ENCODE measurements at regions not wholly inside any gene's neighbourhood (a gene's known extent, or its start where the extent isn't known, plus 50 kb on each side); places are given as distances from the start of the nearest gene placed in this dataset.
"Not testable (repeated sequence)": the region's sequence is repeated elsewhere in the genome, so short reads cannot be mapped to it uniquely, and the experiment has no call there.

GRCh38 chrX:26631385-26631784, 415.4 kb downstream of the MAGEB5 start:
- H2AFZ ChIP-seq (ENCODE audit: low read depth, low read length) = no peak overlapping the region

GRCh38 chrX:26613956-26614355, 398.0 kb downstream of the MAGEB5 start:
- no peaks in the 10 kb centered on the region for H3K9me3 ChIP-seq (ENCODE audit: low read length)
- no peak overlapping the region for H3K4me3 ChIP-seq (ENCODE audit: low read length)
- H3K27me3 ChIP-seq (ENCODE audit: insufficient read depth, low read length) = no peaks in the 10 kb centered on the region

More at GRCh38 chrX:26631385-26631784, 415.4 kb downstream of the MAGEB5 start:
- Histone ChIP-seq H3K4me1 (ENCODE audit: insufficient read depth, low read length) (no peaks in the 10 kb centered on the region), H3K36me3 (ENCODE audit: insufficient read depth, low read length) (no peaks in the 10 kb centered on the region), H3K9me3 (ENCODE audit: low read length) (no peaks in the 10 kb centered on the region), H3K27me3 (ENCODE audit: insufficient read depth, low read length) (no peaks in the 10 kb centered on the region), H3K4me3 (ENCODE audit: low read length) (no peak overlapping the region)

GRCh38 chrX:26606971-26607370, 391.0 kb downstream of the MAGEB5 start:
- no peaks in the 10 kb centered on the region for H3K36me3 ChIP-seq (ENCODE audit: insufficient read depth, low read length)
- H2AFZ ChIP-seq (ENCODE audit: low read depth, low read length) = no peak overlapping the region
- no peaks in the 10 kb centered on the region for H3K27me3 ChIP-seq (ENCODE audit: insufficient read depth, low read length)
- no peak overlapping the region for H3K4me3 ChIP-seq (ENCODE audit: low read length)
- H3K9me3 ChIP-seq (ENCODE audit: low read length) = no peaks in the 10 kb centered on the region
- no peaks in the 10 kb centered on the region for H3K4me1 ChIP-seq (ENCODE audit: insufficient read depth, low read length)

More at GRCh38 chrX:26613956-26614355, 398.0 kb downstream of the MAGEB5 start:
- no peak overlapping the region for H2AFZ ChIP-seq (ENCODE audit: low read depth, low read length)
- H3K4me1 ChIP-seq (ENCODE audit: insufficient read depth, low read length) = no peaks in the 10 kb centered on the region
- H3K36me3 ChIP-seq (ENCODE audit: insufficient read depth, low read length) = no peaks in the 10 kb centered on the region

GRCh38 chrX:26597981-26598380, 382.0 kb downstream of the MAGEB5 start:
- Histone ChIP-seq H2AFZ (ENCODE audit: low read depth, low read length) (no peak overlapping the region), H3K27me3 (ENCODE audit: insufficient read depth, low read length) (no peaks in the 10 kb centered on the region), H3K36me3 (ENCODE audit: insufficient read depth, low read length) (no peaks in the 10 kb centered on the region), H3K4me1 (ENCODE audit: insufficient read depth, low read length) (no peaks in the 10 kb centered on the region), H3K4me3 (ENCODE audit: low read length) (no peak overlapping the region), H3K9me3 (ENCODE audit: low read length) (no peaks in the 10 kb centered on the region)

GRCh38 chrX:26590849-26591248, 374.9 kb downstream of the MAGEB5 start:
- Histone ChIP-seq H3K36me3 (ENCODE audit: insufficient read depth, low read length) (no peaks in the 10 kb centered on the region), H2AFZ (ENCODE audit: low read depth, low read length) (no peak overlapping the region), H3K4me1 (ENCODE audit: insufficient read depth, low read length) (no peaks in the 10 kb centered on the region), H3K9me3 (ENCODE audit: low read length) (no peaks in the 10 kb centered on the region), H3K27me3 (ENCODE audit: insufficient read depth, low read length) (no peaks in the 10 kb centered on the region), H3K4me3 (ENCODE audit: low read length) (no peak overlapping the region)

GRCh38 chrX:26586570-26586969, 370.6 kb downstream of the MAGEB5 start:
- Histone ChIP-seq H3K4me3 (ENCODE audit: low read length) (no peak overlapping the region), H3K36me3 (ENCODE audit: insufficient read depth, low read length) (no peaks in the 10 kb centered on the region), H3K9me3 (ENCODE audit: low read length) (no peaks in the 10 kb centered on the region), H2AFZ (ENCODE audit: low read depth, low read length) (no peak overlapping the region), H3K27me3 (ENCODE audit: insufficient read depth, low read length) (no peaks in the 10 kb centered on the region), H3K4me1 (ENCODE audit: insufficient read depth, low read length) (no peaks in the 10 kb centered on the region)

- H3K36me3 ChIP-seq (ENCODE audit: insufficient read depth, low read length) = no peaks in the 10 kb centered on the region
- no peaks in the 10 kb centered on the region for H3K4me1 ChIP-seq (ENCODE audit: insufficient read depth, low read length)
Observed at GRCh38 chrX:26581091-26581490, 365.1 kb downstream of the MAGEB5 start.

GRCh38 chrX:26580021-26580420, 364.1 kb downstream of the MAGEB5 start:
- Histone ChIP-seq H3K4me1 (ENCODE audit: insufficient read depth, low read length) (no peaks in the 10 kb centered on the region), H3K27me3 (ENCODE audit: insufficient read depth, low read length) (no peaks in the 10 kb centered on the region), H2AFZ (ENCODE audit: low read depth, low read length) (no peak overlapping the region), H3K4me3 (ENCODE audit: low read length) (no peak overlapping the region), H3K9me3 (ENCODE audit: low read length) (no peaks in the 10 kb centered on the region), H3K36me3 (ENCODE audit: insufficient read depth, low read length) (no peaks in the 10 kb centered on the region)

More at GRCh38 chrX:26581091-26581490, 365.1 kb downstream of the MAGEB5 start:
- no peak overlapping the region for H3K4me3 ChIP-seq (ENCODE audit: low read length)
- H2AFZ ChIP-seq (ENCODE audit: low read depth, low read length) = no peak overlapping the region
- no peaks in the 10 kb centered on the region for H3K27me3 ChIP-seq (ENCODE audit: insufficient read depth, low read length)
- no peaks in the 10 kb centered on the region for H3K9me3 ChIP-seq (ENCODE audit: low read length)

GRCh38 chrX:26574234-26574633, 358.3 kb downstream of the MAGEB5 start:
- H2AFZ ChIP-seq (ENCODE audit: low read depth, low read length) = no peak overlapping the region
- no peaks in the 10 kb centered on the region for H3K4me1 ChIP-seq (ENCODE audit: insufficient read depth, low read length)
- no peaks in the 10 kb centered on the region for H3K27me3 ChIP-seq (ENCODE audit: insufficient read depth, low read length)
- no peaks in the 10 kb centered on the region for H3K9me3 ChIP-seq (ENCODE audit: low read length)
- no peaks in the 10 kb centered on the region for H3K36me3 ChIP-seq (ENCODE audit: insufficient read depth, low read length)
- no peak overlapping the region for H3K4me3 ChIP-seq (ENCODE audit: low read length)

- peaks cover 2% of the 10 kb centered on the region for H3K4me1 ChIP-seq (ENCODE audit: insufficient read depth, low read length)
- H2AFZ ChIP-seq (ENCODE audit: low read depth, low read length) = no peak overlapping the region
- H3K36me3 ChIP-seq (ENCODE audit: insufficient read depth, low read length) = no peaks in the 10 kb centered on the region
- H3K9me3 ChIP-seq (ENCODE audit: low read length) = no peaks in the 10 kb centered on the region
- H3K27me3 ChIP-seq (ENCODE audit: insufficient read depth, low read length) = no peaks in the 10 kb centered on the region
- H3K4me3 ChIP-seq (ENCODE audit: low read length) = no peak overlapping the region
Observed at GRCh38 chrX:26562156-26562555, 346.2 kb downstream of the MAGEB5 start.

- Histone ChIP-seq H3K9me3 (ENCODE audit: low read length) (no peaks in the 10 kb centered on the region), H3K36me3 (ENCODE audit: insufficient read depth, low read length) (no peaks in the 10 kb centered on the region), H3K4me3 (ENCODE audit: low read length) (no peak overlapping the region), H3K27me3 (ENCODE audit: insufficient read depth, low read length) (no peaks in the 10 kb centered on the region), H3K4me1 (ENCODE audit: insufficient read depth, low read length) (peaks cover 2% of the 10 kb centered on the region), H2AFZ (ENCODE audit: low read depth, low read length) (no peak overlapping the region)
Observed at GRCh38 chrX:26559855-26560254, 343.9 kb downstream of the MAGEB5 start.

GRCh38 chrX:26558719-26559386, 342.9 kb downstream of the MAGEB5 start:
- H3K9me3 ChIP-seq (ENCODE audit: low read length) = no peaks in the 10 kb centered on the region
- H3K27me3 ChIP-seq (ENCODE audit: insufficient read depth, low read length) = no peaks in the 10 kb centered on the region
- no peaks in the 10 kb centered on the region for H3K36me3 ChIP-seq (ENCODE audit: insufficient read depth, low read length)
- no peak overlapping the region for H3K4me3 ChIP-seq (ENCODE audit: low read length)
- peaks cover 2% of the 10 kb centered on the region for H3K4me1 ChIP-seq (ENCODE audit: insufficient read depth, low read length)
- H2AFZ ChIP-seq (ENCODE audit: low read depth, low read length) = no peak overlapping the region

GRCh38 chrX:26557691-26558321, 341.8 kb downstream of the MAGEB5 start:
- H3K36me3 ChIP-seq (ENCODE audit: insufficient read depth, low read length) = no peaks in the 10 kb centered on the region
- H3K9me3 ChIP-seq (ENCODE audit: low read length) = no peaks in the 10 kb centered on the region

GRCh38 chrX:26525768-26526167, 309.8 kb downstream of the MAGEB5 start:
- not testable (repeated sequence) for H3K4me3 ChIP-seq (ENCODE audit: low read length); H3K36me3 ChIP-seq (ENCODE audit: insufficient read depth, low read length); H3K9me3 ChIP-seq (ENCODE audit: low read length); H3K27me3 ChIP-seq (ENCODE audit: insufficient read depth, low read length); H3K4me1 ChIP-seq (ENCODE audit: insufficient read depth, low read length); H2AFZ ChIP-seq (ENCODE audit: low read depth, low read length)

More at GRCh38 chrX:26557691-26558321, 341.8 kb downstream of the MAGEB5 start:
- H3K4me1 ChIP-seq (ENCODE audit: insufficient read depth, low read length) = peaks cover 2% of the 10 kb centered on the region
- no peak overlapping the region for H3K4me3 ChIP-seq (ENCODE audit: low read length)
- no peak overlapping the region for H2AFZ ChIP-seq (ENCODE audit: low read depth, low read length)
- no peaks in the 10 kb centered on the region for H3K27me3 ChIP-seq (ENCODE audit: insufficient read depth, low read length)

Data from neuron (in vitro differentiated cells).